ENCODE measurements at regions not wholly inside any gene's neighbourhood (a gene's known extent, or its start where the extent isn't known, plus 50 kb on each side); places are given as distances from the start of the nearest gene placed in this dataset.

GRCh38 chr11:115042002-115042401 is 363.7 kb downstream of the NXPE2 start:
- DNase-seq, result no peak

GRCh38 chr11:115047631-115048030 is 369.3 kb downstream of the NXPE2 start:
- DNase-seq, result no peak

- no peak for DNase-seq
Observed at GRCh38 chr11:115049796-115050195, 371.5 kb downstream of the NXPE2 start.

GRCh38 chr11:115050756-115051155 is 372.4 kb downstream of the NXPE2 start:
- no peak for DNase-seq

GRCh38 chr11:115051938-115052590 is 373.7 kb downstream of the NXPE2 start:
- no peak for DNase-seq

GRCh38 chr11:115052601-115053000 is 374.3 kb downstream of the NXPE2 start:
- DNase-seq, result no peak

GRCh38 chr11:115054570-115055538 is 376.5 kb downstream of the NXPE2 start:
- DNase-seq, result no peak

- no peak for DNase-seq
Observed at GRCh38 chr11:115056514-115056913, 378.2 kb downstream of the NXPE2 start.

- no peak for DNase-seq
Observed at GRCh38 chr11:115060840-115061239, 382.5 kb downstream of the NXPE2 start.

GRCh38 chr11:115065314-115065713 is 387.0 kb downstream of the NXPE2 start:
- DNase-seq, result no peak

- DNase-seq, result no peak
Observed at GRCh38 chr11:115065830-115066664, 387.7 kb downstream of the NXPE2 start.

GRCh38 chr11:115067471-115067870 is 389.1 kb downstream of the NXPE2 start:
- no peak for DNase-seq

GRCh38 chr11:115067900-115068530 is 389.7 kb downstream of the NXPE2 start:
- DNase-seq, result no peak

- DNase-seq, result no peak
Observed at GRCh38 chr11:115069599-115069998, 391.3 kb downstream of the NXPE2 start.

- DNase-seq, result no peak
Observed at GRCh38 chr11:115075356-115075755, 397.0 kb downstream of the NXPE2 start.

GRCh38 chr11:115077740-115078139 is 399.4 kb downstream of the NXPE2 start:
- DNase-seq, result no peak

- DNase-seq, result no peak
Observed at GRCh38 chr11:115078461-115079438, 400.4 kb downstream of the NXPE2 start.

GRCh38 chr11:115080923-115081680 is 402.8 kb downstream of the NXPE2 start:
- no peak for DNase-seq

- no peak for DNase-seq
Observed at GRCh38 chr11:115081972-115082371, 403.6 kb downstream of the NXPE2 start.

GRCh38 chr11:115083144-115083806 is 404.9 kb downstream of the NXPE2 start:
- no peak for DNase-seq
